Mesodermal cell (in vitro differentiated cells): ENCODE measurements at regions not wholly inside any gene's neighbourhood (a gene's known extent, or its start where the extent isn't known, plus 50 kb on each side); places are given as distances from the start of the nearest gene placed in this dataset.
A peak's percentile ranks its signal among the peaks of the same experiment; 100 is the strongest.

Experiments used
- H3K27ac ChIP-seq: 2 replicates; pipeline ENCODE4 v1.7.0; 2013; ENCODE audit warnings: mild to moderate bottlenecking, low read depth, low read length, moderate library complexity; ENCODE audit not compliant: severe bottlenecking
- H3K36me3 ChIP-seq: 2 replicates; pipeline ENCODE4 v1.7.1; 2013; ENCODE audit warnings: mild to moderate bottlenecking, low read length, moderate library complexity; ENCODE audit not compliant: control insufficient read depth, insufficient read depth
- H3K4me1 ChIP-seq: one replicate; pipeline ENCODE4 v1.7.1; 2013; ENCODE audit warnings: mild to moderate bottlenecking, low read length; ENCODE audit not compliant: insufficient read depth, control insufficient read depth, poor library complexity, severe bottlenecking
- H3K4me3 ChIP-seq: 2 replicates; pipeline ENCODE4 v1.7.0; 2013; ENCODE audit warnings: low read length, control low read depth, mild to moderate bottlenecking; ENCODE audit not compliant: insufficient read depth, poor library complexity, severe bottlenecking; ENCODE audit errors: extremely low read depth
- H3K9me3 ChIP-seq: 2 replicates; pipeline ENCODE4 v1.7.1; 2013; ENCODE audit warnings: mild to moderate bottlenecking, low read length, moderate library complexity; ENCODE audit not compliant: control insufficient read depth
- WGBS, 2 experiments: methylation state at CpG; one replicate each; pipeline ENCODE4 v1.1.5; 2013; ENCODE audit warnings: missing lambda C conversion rate in 2 of 2; ENCODE audit not compliant: insufficient coverage in 2 of 2; 5-methylcytosine and 5-hydroxymethylcytosine counted together

- Histone ChIP-seq H3K9me3 (peaks cover 4% of the 10 kb centered on the region), H3K4me1 (peaks cover 4% of the 10 kb centered on the region)
Observed at GRCh38 chr9:12462861-12463260, 230.3 kb upstream of the TYRP1 start.

GRCh38 chr9:12463641-12464040, 229.5 kb upstream of the TYRP1 start:
- Histone ChIP-seq H3K4me1 (peaks cover 4% of the 10 kb centered on the region), H3K4me3 (no peak overlapping the region), H3K27ac (no peak overlapping the region), H3K36me3 (no peaks in the 10 kb centered on the region), H3K9me3 (peaks cover 4% of the 10 kb centered on the region)
- WGBS, 2 experiments, result no CpG with 5 or more reads among the region's 3 CpGs

More at GRCh38 chr9:12462861-12463260, 230.3 kb upstream of the TYRP1 start:
- Histone ChIP-seq H3K27ac (no peak overlapping the region), H3K36me3 (no peaks in the 10 kb centered on the region), H3K4me3 (no peak overlapping the region)

- H3K4me3 ChIP-seq, result no peak overlapping the region
- no peak overlapping the region for H3K27ac ChIP-seq
Observed at GRCh38 chr9:12464400-12464799, 228.8 kb upstream of the TYRP1 start.

GRCh38 chr9:12464910-12465512, 228.2 kb upstream of the TYRP1 start:
- no peak overlapping the region for H3K4me3 ChIP-seq
- no peaks in the 10 kb centered on the region for H3K36me3 ChIP-seq

More at GRCh38 chr9:12464400-12464799, 228.8 kb upstream of the TYRP1 start:
- Histone ChIP-seq H3K9me3 (peaks cover 4% of the 10 kb centered on the region), H3K36me3 (no peaks in the 10 kb centered on the region), H3K4me1 (peaks cover 4% of the 10 kb centered on the region)
- WGBS, 2 experiments, result 40% methylated on average over 1 of the region's 3 CpGs; no CpG with 5 or more reads in 1 of the 2 experiments

GRCh38 chr9:12469084-12469483, 224.1 kb upstream of the TYRP1 start:
- WGBS, 2 experiments, result no CpG with 5 or more reads among the region's 1 CpG
- H3K4me3 ChIP-seq, result no peak overlapping the region
- no peaks in the 10 kb centered on the region for H3K4me1 ChIP-seq
- peak overlapping the region; percentile 10 for H3K27ac ChIP-seq
- no peaks in the 10 kb centered on the region for H3K36me3 ChIP-seq
- no peaks in the 10 kb centered on the region for H3K9me3 ChIP-seq

More at GRCh38 chr9:12464910-12465512, 228.2 kb upstream of the TYRP1 start:
- Histone ChIP-seq H3K9me3 (peaks cover 4% of the 10 kb centered on the region), H3K4me1 (peaks cover 4% of the 10 kb centered on the region), H3K27ac (no peak overlapping the region)
- WGBS, 2 experiments, result 0% methylated on average over 2 of the region's 2 CpGs; no CpG with 5 or more reads in 1 of the 2 experiments

GRCh38 chr9:12494411-12494810, 198.8 kb upstream of the TYRP1 start:
- Histone ChIP-seq H3K4me3 (no peak overlapping the region), H3K27ac (no peak overlapping the region), H3K36me3 (no peaks in the 10 kb centered on the region), H3K4me1 (peaks cover 5% of the 10 kb centered on the region), H3K9me3 (no peaks in the 10 kb centered on the region)
- 89% methylated on average over 1 of the region's 1 CpG; no CpG with 5 or more reads in 1 of the 2 experiments for WGBS, 2 experiments

- Histone ChIP-seq H3K36me3 (no peaks in the 10 kb centered on the region), H3K27ac (no peak overlapping the region), H3K4me1 (peaks cover 5% of the 10 kb centered on the region), H3K4me3 (no peak overlapping the region), H3K9me3 (no peaks in the 10 kb centered on the region)
Observed at GRCh38 chr9:12497790-12498189, 195.4 kb upstream of the TYRP1 start.

GRCh38 chr9:12502520-12502919, 190.7 kb upstream of the TYRP1 start:
- Histone ChIP-seq H3K27ac (no peak overlapping the region), H3K4me3 (no peak overlapping the region), H3K4me1 (no peaks in the 10 kb centered on the region), H3K9me3 (no peaks in the 10 kb centered on the region), H3K36me3 (no peaks in the 10 kb centered on the region)
- 95% methylated on average over 3 of the region's 4 CpGs; no CpG with 5 or more reads in 1 of the 2 experiments for WGBS, 2 experiments

- WGBS, 2 experiments, result no CpG with 5 or more reads among the region's 2 CpGs
Observed at GRCh38 chr9:12503606-12504122, 189.5 kb upstream of the TYRP1 start.

GRCh38 chr9:12510551-12510950, 182.6 kb upstream of the TYRP1 start:
- 100% methylated on average over 1 of the region's 3 CpGs; no CpG with 5 or more reads in 1 of the 2 experiments for WGBS, 2 experiments
- Histone ChIP-seq H3K36me3 (no peaks in the 10 kb centered on the region), H3K27ac (no peak overlapping the region), H3K9me3 (no peaks in the 10 kb centered on the region), H3K4me3 (no peak overlapping the region), H3K4me1 (no peaks in the 10 kb centered on the region)

More at GRCh38 chr9:12503606-12504122, 189.5 kb upstream of the TYRP1 start:
- Histone ChIP-seq H3K9me3 (no peaks in the 10 kb centered on the region), H3K27ac (no peak overlapping the region), H3K4me1 (no peaks in the 10 kb centered on the region), H3K4me3 (no peak overlapping the region), H3K36me3 (no peaks in the 10 kb centered on the region)

- Histone ChIP-seq H3K36me3 (no peaks in the 10 kb centered on the region), H3K4me3 (no peak overlapping the region), H3K9me3 (no peaks in the 10 kb centered on the region), H3K4me1 (peaks cover under 1% of the 10 kb centered on the region), H3K27ac (no peak overlapping the region)
- no CpG with 5 or more reads among the region's 1 CpG for WGBS, 2 experiments
Observed at GRCh38 chr9:12511726-12512125, 181.5 kb upstream of the TYRP1 start.
